MM.1S (cell line): ENCODE measurements at regions not wholly inside any gene's neighbourhood (a gene's known extent, or its start where the extent isn't known, plus 50 kb on each side); places are given as distances from the start of the nearest gene placed in this dataset.

Source experiments
- DNase-seq: peaks from one replicate; pipeline ENCODE4 v3.0.0-alpha.2; 2015
- H2AFZ ChIP-seq: fragments of 300-600 bp; sonication (generic); 2 replicates; pipeline ENCODE4 v1.6.0; 2016; ENCODE audit warnings: antibody characterized with exemption, low read length
- H3F3A ChIP-seq: fragments of 300-600 bp; sonication (generic); 2 replicates; pipeline ENCODE4 v1.6.1; 2016; ENCODE audit warnings: mild to moderate bottlenecking, antibody characterized with exemption, low read length, moderate library complexity, mixed read lengths; ENCODE audit not compliant: insufficient read depth
- H3K27ac ChIP-seq: fragments of 300-600 bp; sonication (generic); 2 replicates; pipeline ENCODE4 v1.5.1; 2016; ENCODE audit warnings: mild to moderate bottlenecking, low read length
- H3K27me3 ChIP-seq: fragments of 300-600 bp; sonication (generic); replicated peaks from 2 replicates; pipeline ENCODE4 v1.6.0; 2016; ENCODE audit warnings: low read length; ENCODE audit not compliant: insufficient read depth
- H3K36me3 ChIP-seq: fragments of 300-600 bp; sonication (generic); replicated peaks from 2 replicates; pipeline ENCODE4 v1.6.1; 2016; ENCODE audit warnings: mild to moderate bottlenecking, low read length, mixed read lengths; ENCODE audit not compliant: insufficient read depth
- H3K4me1 ChIP-seq: fragments of 300-600 bp; sonication (generic); 2 replicates; pipeline ENCODE4 v1.6.1; 2016; ENCODE audit warnings: low read length, mixed read lengths
- H3K4me2 ChIP-seq: fragments of 300-600 bp; sonication (generic); 2 replicates; pipeline ENCODE4 v1.6.0; 2016; ENCODE audit warnings: low read depth, low read length
- H3K4me3 ChIP-seq: fragments of 300-600 bp; sonication (generic); 2 replicates; pipeline ENCODE4 v1.5.1; 2016; ENCODE audit warnings: low read length, mixed read lengths
- H3K79me2 ChIP-seq: fragments of 300-600 bp; sonication (generic); 2 replicates; pipeline ENCODE4 v1.6.1; 2016; ENCODE audit warnings: mixed run types, low read length, mixed read lengths
- H3K9ac ChIP-seq: fragments of 300-600 bp; sonication (generic); 2 replicates; pipeline ENCODE4 v1.6.1; 2016; ENCODE audit warnings: low read length, mixed read lengths
- H3K9me2 ChIP-seq: fragments of 300-600 bp; sonication (generic); replicated peaks from 2 replicates; pipeline ENCODE4 v1.6.1; 2016; ENCODE audit warnings: mild to moderate bottlenecking, low read length, mixed read lengths; ENCODE audit not compliant: insufficient read depth
- H3K9me3 ChIP-seq: fragments of 300-600 bp; sonication (generic); replicated peaks from 2 replicates; pipeline ENCODE4 v1.6.1; 2016; ENCODE audit warnings: mild to moderate bottlenecking, low read length, mixed read lengths; ENCODE audit not compliant: insufficient read depth
- H4K20me1 ChIP-seq: fragments of 300-600 bp; sonication (generic); 2 replicates; pipeline ENCODE4 v1.6.1; 2016; ENCODE audit warnings: mild to moderate bottlenecking, low read length, moderate library complexity, mixed read lengths; ENCODE audit not compliant: insufficient read depth
- CTCF ChIP-seq: fragments of 300-600 bp; sonication (generic); IDR thresholded peaks from 2 replicates; pipeline ENCODE4 v1.5.1; 2016; ENCODE audit warnings: antibody characterized with exemption, low read length, mixed read lengths
- EZH2 ChIP-seq: fragments of 300-600 bp; sonication (generic); optimal IDR thresholded peaks from 2 replicates; pipeline ENCODE3; 2017; ENCODE audit warnings: low read depth, mild to moderate bottlenecking, antibody characterized with exemption, low read length, mixed read lengths
- EZH2phosphoT487 ChIP-seq: fragments of 300-600 bp; sonication (generic); IDR thresholded peaks from 2 replicates; pipeline ENCODE4 v1.6.1; 2018; ENCODE audit warnings: antibody characterized with exemption, low read length

- H3K27ac ChIP-seq = no peak overlapping the region
- H3K9me2 ChIP-seq = no peaks in the 10 kb centered on the region
- TF ChIP-seq EZH2phosphoT487 (no peak), CTCF (no peak), EZH2 (no peak)
- no peaks in the 10 kb centered on the region for H3K36me3 ChIP-seq
- H4K20me1 ChIP-seq = no peaks in the 10 kb centered on the region
- peaks cover under 1% of the 10 kb centered on the region; the same call in 1 of the 2 replicates for H3F3A ChIP-seq
- H3K4me1 ChIP-seq = peaks cover 6% of the 10 kb centered on the region; the same call in 1 of the 2 replicates
- H2AFZ ChIP-seq = no peak overlapping the region
- H3K9me3 ChIP-seq = no peaks in the 10 kb centered on the region
- H3K4me2 ChIP-seq = no peak overlapping the region
- no peak overlapping the region for H3K9ac ChIP-seq
- no peak overlapping the region for H3K4me3 ChIP-seq
- H3K79me2 ChIP-seq = no peaks in the 10 kb centered on the region
- no peaks in the 10 kb centered on the region for H3K27me3 ChIP-seq
- DNase-seq = no peak
These were observed 555.9 kb downstream of the BCL11B start for GRCh38 chr14:98716133-98716532.

GRCh38 chr14:98721061-98721460 lies 550.9 kb downstream of the BCL11B start:
- DNase-seq = peak; percentile 82
- H3K9ac ChIP-seq = no peak overlapping the region
- peaks cover 4% of the 10 kb centered on the region for H3F3A ChIP-seq
- H3K4me1 ChIP-seq = peaks cover 29% of the 10 kb centered on the region
- H3K79me2 ChIP-seq = no peaks in the 10 kb centered on the region
- no peak overlapping the region for H2AFZ ChIP-seq
- TF ChIP-seq EZH2 (no peak), EZH2phosphoT487 (no peak), CTCF (no peak)
- no peaks in the 10 kb centered on the region for H3K36me3 ChIP-seq
- peak overlapping the region; percentile 59; the same call in 1 of the 2 replicates for H3K27ac ChIP-seq
- no peaks in the 10 kb centered on the region for H3K9me2 ChIP-seq
- no peaks in the 10 kb centered on the region for H3K27me3 ChIP-seq
- H3K4me3 ChIP-seq = no peak overlapping the region; the same call in 1 of the 2 replicates
- H4K20me1 ChIP-seq = no peaks in the 10 kb centered on the region
- no peaks in the 10 kb centered on the region for H3K9me3 ChIP-seq
- peak overlapping the region; percentile 27; the same call in 1 of the 2 replicates for H3K4me2 ChIP-seq

GRCh38 chr14:98724734-98725133 lies 547.3 kb downstream of the BCL11B start:
- Histone ChIP-seq H3K4me1 (peaks cover 32% of the 10 kb centered on the region), H3K36me3 (no peaks in the 10 kb centered on the region), H3K27ac (peak overlapping the region; percentile 55; the same call in 1 of the 2 replicates), H4K20me1 (no peaks in the 10 kb centered on the region), H3F3A (peaks cover 4% of the 10 kb centered on the region), H3K79me2 (no peaks in the 10 kb centered on the region), H2AFZ (0 out of 2 replicates have a peak overlapping the region, but pooled peaks have one; percentile 35), H3K9me3 (no peaks in the 10 kb centered on the region), H3K9me2 (no peaks in the 10 kb centered on the region), H3K4me3 (no peak overlapping the region), H3K4me2 (peak overlapping the region; percentile 58; the same call in 1 of the 2 replicates), H3K27me3 (no peaks in the 10 kb centered on the region), H3K9ac (no peak overlapping the region)
- TF ChIP-seq CTCF (no peak), EZH2phosphoT487 (no peak)
- DNase-seq = no peak
